Naive thymus-derived CD8-positive, alpha-beta T cell (primary cell): ENCODE measurements at regions not wholly inside any gene's neighbourhood (a gene's known extent, or its start where the extent isn't known, plus 50 kb on each side); places are given as distances from the start of the nearest gene placed in this dataset.

Experiments
- ATAC-seq, 2 donors: fragments of 150-1000 bp; cut with Tn5 transposase in 1 of 2; sonication (Bioruptor Pico), chemical (Tn5 transposase) in 1 of 2; 1 replicate in 1 of 2; 2 replicates in 1 of 2; pipeline ENCODE4 v1.10.0; 2021; ENCODE audit warnings: mild to moderate bottlenecking in 2 of 2, moderate library complexity in 2 of 2
- POLR2A ChIA-PET: fragments of 350-600 bp; sonication (Branson Sonifier 250); formaldehyde crosslinking; loops from one replicate; lab custom pipeline; 2021; ENCODE audit warnings: antibody characterized with exemption; lab: Charles Lee
- DNase-seq, 10 donors: peaks; one replicate each; pipeline versions ENCODE4 v3.0.0 to v3.0.0-alpha.2; 2020 to 2022
- H3K27ac Mint-ChIP-seq, 10 donors: one replicate each; pipeline ENCODE4 v1.8.0; 2020 to 2022; ENCODE audit warnings: mild to moderate bottlenecking in 10 of 10, mixed read lengths in 10 of 10, moderate library complexity in 4 of 10, inconsistent platforms in 1 of 10
- H3K27me3 Mint-ChIP-seq, 5 donors: one replicate each; pipeline ENCODE4 v1.8.0; 2021 to 2022; ENCODE audit warnings: mixed read lengths in 5 of 5
- H3K36me3 Mint-ChIP-seq, 3 donors: one replicate each; pipeline ENCODE4 v1.8.0; 2020 to 2022; ENCODE audit warnings: mixed read lengths in 3 of 3, mild to moderate bottlenecking in 2 of 3, inconsistent platforms in 1 of 3
- H3K4me1 Mint-ChIP-seq, 4 donors: one replicate each; pipeline ENCODE4 v1.8.0; 2021 to 2022; ENCODE audit warnings: mixed read lengths in 4 of 4
- H3K4me3 Mint-ChIP-seq, 10 donors: one replicate each; pipeline ENCODE4 v1.8.0; 2020 to 2022; ENCODE audit warnings: mild to moderate bottlenecking in 10 of 10, mixed read lengths in 10 of 10, moderate library complexity in 6 of 10, inconsistent platforms in 1 of 10
- H3K9me3 Mint-ChIP-seq, 9 donors: one replicate each; pipeline ENCODE4 v1.8.0; 2020 to 2022; ENCODE audit warnings: mixed read lengths in 9 of 9, mild to moderate bottlenecking in 3 of 9, inconsistent platforms in 1 of 9, moderate library complexity in 1 of 9

GRCh38 chr20:11853359-11853758 is 64.3 kb upstream of the BTBD3 start:
- Mint-ChIP-seq H3K36me3 (no peaks in the 10 kb centered on the region), H3K27ac (no peak overlapping the region), H3K4me3 (no peak overlapping the region), H3K4me1 (no peaks in the 10 kb centered on the region), H3K27me3 (peaks cover 0 to 10% (median 3%) of the 10 kb centered on the region in 5 donors), H3K9me3 (peaks cover 0 to 23% (median 3%) of the 10 kb centered on the region in 9 donors)
- POLR2A ChIA-PET, result no interaction called here
- no peak for DNase-seq
- no peak for ATAC-seq

GRCh38 chr20:11861479-11861878 is 56.2 kb upstream of the BTBD3 start:
- H3K9me3 Mint-ChIP-seq, result peaks cover 0 to 10% (median 2%) of the 10 kb centered on the region in 9 donors
- DNase-seq, result no peak
- H3K36me3 Mint-ChIP-seq, result no peaks in the 10 kb centered on the region
- no peak overlapping the region for H3K4me3 Mint-ChIP-seq
- no peak for ATAC-seq
- H3K27ac Mint-ChIP-seq, result no peak overlapping the region
- H3K27me3 Mint-ChIP-seq, result peaks cover 0 to 4% (median 0%) of the 10 kb centered on the region in 5 donors
- no peaks in the 10 kb centered on the region for H3K4me1 Mint-ChIP-seq
- POLR2A ChIA-PET, result no interaction called here

- Mint-ChIP-seq H3K4me1 (peaks cover 0 to 3% (median 0%) of the 10 kb centered on the region in 4 donors), H3K27ac (no peak overlapping the region), H3K36me3 (no peaks in the 10 kb centered on the region), H3K27me3 (peaks cover 0 to 8% (median 2%) of the 10 kb centered on the region in 5 donors), H3K4me3 (no peak overlapping the region), H3K9me3 (peaks cover 0 to 3% (median 0%) of the 10 kb centered on the region in 9 donors)
- POLR2A ChIA-PET, result no interaction called here
- ATAC-seq, result no peak
- DNase-seq, result no peak
Measured at GRCh38 chr20:11867291-11867919, 50.3 kb upstream of the BTBD3 start.
